HepG2 (cell line): ENCODE measurements at regions not wholly inside any gene's neighbourhood (a gene's known extent, or its start where the extent isn't known, plus 50 kb on each side); places are given as distances from the start of the nearest gene placed in this dataset.
A peak's percentile ranks its signal among the peaks of the same experiment; 100 is the strongest.

ENCODE experiments used
- ATAC-seq: fragments of 200-7000 bp; cut with Tn5 transposase; 3 replicates; pipeline ENCODE4 v1.9.1; 2020; ENCODE audit warnings: mild to moderate bottlenecking, moderate library complexity
- BruUV-seq: library from RNA; stranded (reverse); fragments of 400-500 nt; replicated peaks from 2 replicates; lab custom pipeline; 2021; lab: Mats Ljungman, UMichigan
- CTCF ChIA-PET: fragments of 300-600 bp; formaldehyde crosslinking; extraction: SDS; loops from one replicate; lab custom pipeline; 2021; ENCODE audit warnings: low total read pairs, inconsistent platforms, low intra/inter-chr PET ratio; lab: Yijun Ruan, JAX
- POLR2A ChIA-PET: fragments of 350-600 bp; sonication (Branson Sonifier 250); formaldehyde crosslinking; loops from one replicate; lab custom pipeline; 2020; ENCODE audit warnings: antibody characterized with exemption, inconsistent platforms; lab: Yijun Ruan, JAX
- DNase-seq: peaks from one replicate; pipeline ENCODE4 v3.0.0-alpha.2; 2015; ENCODE audit warnings: low spot score
- FAIRE-seq: peaks from 3 replicates; lab custom pipeline; 2011; peaks lifted over from hg19 to GRCh38; lab: Jason Lieb, UNC
- H2AFZ ChIP-seq: one replicate; pipeline ENCODE4 v1.6.1; 2011; ENCODE audit warnings: low read length, inconsistent platforms
- H3K27ac ChIP-seq: fragments of 300-600 bp; 3 replicates; pipeline ENCODE4 v1.8.0; 2011; ENCODE audit warnings: mixed run types, mild to moderate bottlenecking, mixed read lengths, low read length, inconsistent platforms; ENCODE audit not compliant: insufficient read depth; ENCODE audit errors: extremely low read length
- H3K27me3 ChIP-seq, 2 experiments: fragments of 200-600 bp in 1 of 2; 2 replicates in 1 of 2; 3 replicates in 1 of 2; pipeline versions ENCODE4 v1.6.0 to v1.8.0; 2011; ENCODE audit warnings: low read length in 2 of 2, mild to moderate bottlenecking in 2 of 2, moderate library complexity in 2 of 2, inconsistent platforms in 1 of 2; ENCODE audit not compliant: insufficient read depth in 2 of 2, control insufficient read depth in 1 of 2
- H3K36me3 ChIP-seq, 2 experiments: fragments of 200-600 bp in 1 of 2; replicated peaks in 1 of 2; 2 replicates in 1 of 2; 3 replicates in 1 of 2; pipeline versions ENCODE4 v1.5.1 to v1.8.0; 2011; ENCODE audit warnings: low read length in 2 of 2, inconsistent platforms in 1 of 2; ENCODE audit not compliant: insufficient read depth in 2 of 2, control insufficient read depth in 1 of 2
- H3K4me1 ChIP-seq: 2 replicates; pipeline ENCODE4 v1.5.1; 2012; ENCODE audit warnings: low read length, inconsistent platforms; ENCODE audit not compliant: insufficient read depth
- H3K4me2 ChIP-seq: 2 replicates; pipeline ENCODE4 v1.6.0; 2011; ENCODE audit warnings: low read depth, low read length, inconsistent platforms
- H3K4me3 ChIP-seq, 3 experiments: fragments of 200-600 bp in 1 of 3; sonication (generic), shearing (Covaris generic) in 1 of 3; replicated peaks in 1 of 3; 2 replicates each; pipeline ENCODE4 v1.5.1; 2011 to 2016; ENCODE audit warnings: low read length in 3 of 3, inconsistent platforms in 2 of 3, low read depth in 2 of 3, mild to moderate bottlenecking in 2 of 3, control low read depth in 1 of 3, mixed read lengths in 1 of 3; ENCODE audit not compliant: insufficient read depth in 1 of 3
- H3K79me2 ChIP-seq: one replicate; pipeline ENCODE4 v1.6.1; 2011; ENCODE audit warnings: low read length, inconsistent platforms; ENCODE audit not compliant: insufficient read depth
- H3K9ac ChIP-seq: 2 replicates; pipeline ENCODE4 v1.6.0; 2011; ENCODE audit warnings: mild to moderate bottlenecking, low read depth, low read length, inconsistent platforms; ENCODE audit not compliant: insufficient read depth
- H3K9me3 ChIP-seq: 2 replicates; pipeline ENCODE4 v1.5.1; 2012; ENCODE audit warnings: mild to moderate bottlenecking, low read length
- H4K20me1 ChIP-seq: 2 replicates; pipeline ENCODE4 v1.6.0; 2011; ENCODE audit warnings: inconsistent platforms, mild to moderate bottlenecking, low read length, moderate library complexity; ENCODE audit not compliant: insufficient read depth
- BCL3 ChIP-seq: sonication (generic); formaldehyde crosslinking; IDR thresholded peaks from 2 replicates; pipeline ENCODE4 v1.5.1; 2020; ENCODE audit warnings: mild to moderate bottlenecking, missing genetic modification reagents, moderate library complexity
- CEBPB ChIP-seq: IDR thresholded peaks from 2 replicates; pipeline ENCODE4 v1.6.1; 2011; ENCODE audit warnings: low read depth, low read length, improper control_type of control experiment, borderline replicate concordance
- FOXP1 ChIP-seq, 2 experiments: fragments of 450-650 bp in 1 of 2; IDR thresholded peaks; 2 replicates each; pipeline ENCODE4 v1.6.1; 2017 to 2018; ENCODE audit warnings: antibody characterized with exemption in 1 of 2
- IKZF5 ChIP-seq: IDR thresholded peaks from 2 replicates; pipeline ENCODE4 v1.6.1; 2018; ENCODE audit warnings: missing genetic modification reagents, mild to moderate bottlenecking, missing compliant biosample characterization
- KLF12 ChIP-seq: sonication (generic); formaldehyde crosslinking; IDR thresholded peaks from 2 replicates; pipeline ENCODE4 v1.4.0; 2020; ENCODE audit warnings: missing genetic modification reagents, borderline replicate concordance
- SIN3A ChIP-seq: IDR thresholded peaks from 2 replicates; pipeline ENCODE4 v1.6.1; 2011; ENCODE audit warnings: low read depth, mild to moderate bottlenecking, control low read depth, low read length, borderline replicate concordance
- ZNF616 ChIP-seq: sonication (generic); formaldehyde crosslinking; IDR thresholded peaks from 2 replicates; pipeline ENCODE4 v1.5.0; 2020; ENCODE audit warnings: low read depth, mild to moderate bottlenecking, missing genetic modification reagents
- ZNF713 ChIP-seq: sonication (generic); formaldehyde crosslinking; IDR thresholded peaks from 2 replicates; pipeline ENCODE4 v1.4.0; 2020; ENCODE audit warnings: mild to moderate bottlenecking, missing genetic modification reagents
- WGBS: methylation state at CpG from one replicate; pipeline ENCODE4 v1.1.6; 2017; ENCODE audit warnings: low lambda C conversion rate; 5-methylcytosine and 5-hydroxymethylcytosine counted together
- in situ Hi-C: cut with HindIII; loops from 2 replicates; pipeline ENCODE4 v1.10.0; 2017; ENCODE audit warnings: low pct_unique_long_range_greater_than_20kb; ENCODE audit not compliant: extremely low pct_ligation_motif_present
- intact Hi-C: fragments of 100-400 bp; cut with micrococcal nuclease; formaldehyde crosslinking; loops from one replicate; pipeline ENCODE4 v1.10.0; 2022; ENCODE audit not compliant: unreplicated experiment
- TF ChIP-seq, protein P1 (sequence below): IDR thresholded peaks from 2 replicates; pipeline ENCODE4 v1.6.1; 2016; ENCODE audit warnings: missing biosample characterization, missing genetic modification reagents, low read depth
- TF ChIP-seq, protein P2 (sequence below): sonication (generic); formaldehyde crosslinking; IDR thresholded peaks from 2 replicates; pipeline ENCODE4 v1.8.0; 2022; ENCODE audit warnings: mild to moderate bottlenecking, missing genetic modification reagents

DNA sequence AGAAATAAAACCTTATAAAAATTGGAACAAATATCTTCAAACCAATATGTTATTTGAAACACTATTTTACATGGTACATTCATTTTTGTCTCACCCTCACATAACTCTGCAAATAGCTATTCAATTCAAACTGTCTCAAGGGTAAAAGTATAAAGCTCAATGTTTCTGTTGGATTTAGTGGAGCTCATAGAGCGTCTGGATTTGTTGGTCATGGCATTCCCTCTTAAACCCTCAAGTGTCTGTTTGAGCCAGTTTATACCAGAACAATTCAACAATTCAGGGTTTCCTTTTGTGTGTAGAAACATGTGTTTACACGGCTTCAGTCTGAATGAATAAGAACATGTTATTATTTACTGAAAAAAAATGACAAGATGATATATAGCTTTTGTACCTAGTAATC, 161.6 kb downstream of the PCDH18 start (continued):
- TF ChIP-seq ZNF616 (CRISPR knock-in tag) = no peak

GRCh38 chr4:137370206-137370633, 162.1 kb downstream of the PCDH18 start:
- TF ChIP-seq SIN3A (no peak), ZNF713 (CRISPR knock-in tag) (no peak), CEBPB (0 out of 2 replicates have a peak, but pooled peaks have one; percentile 28), KLF12 (CRISPR knock-in tag) (no peak)
- Histone ChIP-seq H3K27ac (no peak overlapping the region), H3K9ac (no peak overlapping the region), H3K27me3 (no peaks in the 10 kb centered on the region), H3K4me2 (no peak overlapping the region), H3K9me3 (no peaks in the 10 kb centered on the region), H2AFZ (no peak overlapping the region), H3K4me1 (no peaks in the 10 kb centered on the region), H3K36me3 (no peaks in the 10 kb centered on the region), H3K79me2 (no peaks in the 10 kb centered on the region), H3K4me3 (no peak overlapping the region), H4K20me1 (no peaks in the 10 kb centered on the region)
- ChIA-PET POLR2A (no interaction called here), CTCF (no interaction called here)
- in situ Hi-C loops (no loop called here), intact Hi-C loops (no loop called here)
- DNase-seq = no peak
- ATAC-seq = no peak
- BruUV-seq = no TSS peak
- 0% methylated on average over 3 of the region's 3 CpGs for WGBS
- FAIRE-seq = no peak

GRCh38 chr4:137367620-137368019, 164.7 kb downstream of the PCDH18 start:
- ATAC-seq (no peak), FAIRE-seq (no peak), DNase-seq (no peak)
- Histone ChIP-seq H3K4me3 (no peak overlapping the region), H3K27me3 (no peaks in the 10 kb centered on the region), H3K79me2 (no peaks in the 10 kb centered on the region), H4K20me1 (no peaks in the 10 kb centered on the region), H3K4me1 (no peaks in the 10 kb centered on the region), H3K27ac (no peak overlapping the region), H3K9ac (no peak overlapping the region), H2AFZ (no peak overlapping the region), H3K36me3 (no peaks in the 10 kb centered on the region), H3K4me2 (no peak overlapping the region), H3K9me3 (no peaks in the 10 kb centered on the region)
- 0% methylated on average over 2 of the region's 2 CpGs for WGBS
- in situ Hi-C loops (no loop called here), intact Hi-C loops (no loop called here)
- no TSS peak for BruUV-seq
- POLR2A ChIA-PET = no interaction called here
- CTCF ChIA-PET = no interaction called here
- TF ChIP-seq, protein P1, sequence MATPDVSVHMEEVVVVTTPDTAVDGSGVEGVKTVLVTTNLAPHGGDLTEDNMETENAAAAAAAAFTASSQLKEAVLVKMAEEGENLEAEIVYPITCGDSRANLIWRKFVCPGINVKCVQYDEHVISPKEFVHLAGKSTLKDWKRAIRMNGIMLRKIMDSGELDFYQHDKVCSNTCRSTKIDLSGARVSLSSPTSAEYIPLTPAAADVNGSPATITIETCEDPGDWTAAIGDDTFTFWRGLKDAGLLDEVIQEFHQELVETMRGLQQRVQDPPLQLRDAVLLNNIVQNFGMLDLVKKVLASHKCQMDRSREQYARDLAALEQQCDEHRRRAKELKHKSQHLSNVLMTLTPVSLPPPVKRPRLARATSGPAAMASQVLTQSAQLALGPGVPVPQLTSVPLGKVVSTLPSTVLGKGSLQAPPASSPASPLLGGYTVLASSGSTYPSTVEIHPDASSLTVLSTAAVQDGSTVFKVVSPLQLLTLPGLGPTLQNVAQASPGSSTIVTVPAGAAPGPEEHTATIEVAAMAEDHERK (CRISPR knock-in tag) = no peak
- TF ChIP-seq FOXP1 (IDR thresholded peaks at IDR 0.05) (no peak), FOXP1 (CRISPR knock-in tag; IDR thresholded peaks at IDR 0.05) (no peak), CEBPB (no peak), BCL3 (CRISPR knock-in tag) (no peak), IKZF5 (CRISPR knock-in tag) (no peak)
- TF ChIP-seq, protein P2, sequence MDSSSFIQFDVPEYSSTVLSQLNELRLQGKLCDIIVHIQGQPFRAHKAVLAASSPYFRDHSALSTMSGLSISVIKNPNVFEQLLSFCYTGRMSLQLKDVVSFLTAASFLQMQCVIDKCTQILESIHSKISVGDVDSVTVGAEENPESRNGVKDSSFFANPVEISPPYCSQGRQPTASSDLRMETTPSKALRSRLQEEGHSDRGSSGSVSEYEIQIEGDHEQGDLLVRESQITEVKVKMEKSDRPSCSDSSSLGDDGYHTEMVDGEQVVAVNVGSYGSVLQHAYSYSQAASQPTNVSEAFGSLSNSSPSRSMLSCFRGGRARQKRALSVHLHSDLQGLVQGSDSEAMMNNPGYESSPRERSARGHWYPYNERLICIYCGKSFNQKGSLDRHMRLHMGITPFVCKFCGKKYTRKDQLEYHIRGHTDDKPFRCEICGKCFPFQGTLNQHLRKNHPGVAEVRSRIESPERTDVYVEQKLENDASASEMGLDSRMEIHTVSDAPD (CRISPR knock-in tag) = no peak
